KBM-7 (cell line): ENCODE measurements at regions not wholly inside any gene's neighbourhood (a gene's known extent, or its start where the extent isn't known, plus 50 kb on each side); places are given as distances from the start of the nearest gene placed in this dataset.

ENCODE experiments used
- DNase-seq: peaks from one replicate; pipeline ENCODE4 v3.0.0-alpha.2; 2015
- in situ Hi-C: fragments of 300-500 bp; cut with MboI; formaldehyde crosslinking; loops from 2 replicates; pipeline ENCODE4 v1.14.3; 2020; ENCODE audit warnings: low sequenced_read_pairs, low pct_unique_long_range_greater_than_20kb, mixed read lengths

- in situ Hi-C loops, result no loop called here
- no peak for DNase-seq
Observed at GRCh38 chr3:127339928-127340861, 52.3 kb upstream of the PRR20G start.

- no peak for DNase-seq
- in situ Hi-C loops, result no loop called here
Observed at GRCh38 chr3:127339016-127339415, 51.2 kb upstream of the PRR20G start.

GRCh38 chr3:127337911-127338531 is 50.2 kb upstream of the PRR20G start:
- no peak for DNase-seq
- in situ Hi-C loops, result no loop called here
